B cell (primary cell): ENCODE measurements at regions not wholly inside any gene's neighbourhood (a gene's known extent, or its start where the extent isn't known, plus 50 kb on each side); places are given as distances from the start of the nearest gene placed in this dataset.
"Not testable (repeated sequence)": the region's sequence is repeated elsewhere in the genome, so short reads cannot be mapped to it uniquely, and the experiment has no call there.

Experiments
- ATAC-seq: fragments of 200-7000 bp; cut with Tn5 transposase; one replicate; pipeline ENCODE4 v1.10.0; 2021; ENCODE audit warnings: low read depth, mild to moderate bottlenecking, moderate number of reproducible peaks, moderate library complexity
- CTCF ChIA-PET: fragments of 350-600 bp; sonication (Branson Sonifier 250); formaldehyde crosslinking; loops from one replicate; lab custom pipeline; 2021; ENCODE audit warnings: antibody characterized with exemption, inconsistent platforms; lab: Charles Lee
- POLR2A ChIA-PET: fragments of 350-600 bp; sonication (Branson Sonifier 250); formaldehyde crosslinking; loops from one replicate; lab custom pipeline; 2021; ENCODE audit warnings: antibody characterized with exemption; lab: Charles Lee
- DNase-seq: peaks from one replicate; pipeline ENCODE4 v3.0.0; 2013
- H2AFZ ChIP-seq: 2 replicates; pipeline ENCODE4 v1.6.1; 2012; ENCODE audit warnings: mild to moderate bottlenecking, low read depth, low read length; ENCODE audit not compliant: insufficient read depth, poor library complexity, severe bottlenecking
- H3K27ac ChIP-seq, 2 donors: 1 replicate in 1 of 2; 2 replicates in 1 of 2; pipeline ENCODE4 v1.5.1; 2012 to 2013; ENCODE audit warnings: low read length in 2 of 2, mild to moderate bottlenecking in 2 of 2, moderate library complexity in 1 of 2
- H3K27me3 ChIP-seq, 4 experiments: fragments of 200-600 bp in 1 of 4; sonication (generic) in 1 of 4; replicated peaks in 1 of 4; 1 replicate in 2 of 4; 2 replicates in 2 of 4; pipeline versions ENCODE4 v1.6.1 to v1.7.0; 2013 to 2016; ENCODE audit warnings: low read length in 3 of 4, mild to moderate bottlenecking in 2 of 4, mixed read lengths in 1 of 4, moderate library complexity in 1 of 4; ENCODE audit not compliant: insufficient read depth in 4 of 4, control insufficient read depth in 3 of 4; ENCODE audit errors: control extremely low read depth in 1 of 4
- H3K36me3 ChIP-seq, 2 experiments: replicated peaks in 1 of 2; 1 replicate in 1 of 2; 2 replicates in 1 of 2; pipeline versions ENCODE4 v1.6.1 to v1.7.1; 2013; ENCODE audit warnings: low read length in 1 of 2; ENCODE audit not compliant: insufficient read depth in 2 of 2, control insufficient read depth in 1 of 2; ENCODE audit errors: control extremely low read depth in 1 of 2, extremely low read depth in 1 of 2
- H3K4me1 ChIP-seq, 2 donors: fragments of 200-600 bp in 1 of 2; sonication (generic) in 1 of 2; 1 replicate in 1 of 2; 2 replicates in 1 of 2; pipeline versions ENCODE4 v1.5.1 to v1.6.1; 2013 to 2017; ENCODE audit warnings: low read length in 2 of 2; ENCODE audit not compliant: control insufficient read depth in 2 of 2, insufficient read depth in 2 of 2
- H3K4me2 ChIP-seq: replicated peaks from 2 replicates; pipeline ENCODE3; 2012; ENCODE audit warnings: mild to moderate bottlenecking, low read depth, low read length; ENCODE audit not compliant: poor library complexity, severe bottlenecking
- H3K4me3 ChIP-seq, 5 experiments: fragments of 200-600 bp in 1 of 5; sonication (generic) in 1 of 5; 1 replicate in 3 of 5; 2 replicates in 2 of 5; pipeline versions ENCODE4 v1.5.1 to v1.7.0; 2011 to 2016; ENCODE audit warnings: low read length in 4 of 5, mild to moderate bottlenecking in 4 of 5, low read depth in 2 of 5, control low read depth in 1 of 5, moderate library complexity in 1 of 5; ENCODE audit not compliant: insufficient read depth in 1 of 5; ENCODE audit errors: control extremely low read depth in 1 of 5, extremely low read depth in 1 of 5
- H3K79me2 ChIP-seq: fragments of 200-600 bp; sonication (generic); one replicate; pipeline ENCODE4 v1.6.0; 2016; ENCODE audit warnings: low read length; ENCODE audit not compliant: control insufficient read depth, insufficient read depth
- H3K9ac ChIP-seq: fragments of 200-600 bp; sonication (generic); 2 replicates; pipeline ENCODE4 v1.6.1; 2017; ENCODE audit warnings: mild to moderate bottlenecking, low read length, moderate library complexity
- H3K9me3 ChIP-seq, 3 donors: one replicate each; pipeline versions ENCODE4 v1.6.1 to v1.7.1; 2013; ENCODE audit warnings: low read length in 2 of 3; ENCODE audit not compliant: control insufficient read depth in 2 of 3, insufficient read depth in 1 of 3; ENCODE audit errors: control extremely low read depth in 1 of 3
- H4K20me1 ChIP-seq: 2 replicates; pipeline ENCODE4 v1.6.0; 2012; ENCODE audit warnings: mild to moderate bottlenecking, low read length; ENCODE audit not compliant: insufficient read depth, control insufficient read depth, poor library complexity, severe bottlenecking
- H3K27ac Mint-ChIP-seq: one replicate; pipeline ENCODE4 v1.8.0; 2021; ENCODE audit warnings: mixed read lengths
- H3K27me3 Mint-ChIP-seq: one replicate; pipeline ENCODE4 v1.8.0; 2021; ENCODE audit warnings: mixed read lengths
- H3K4me1 Mint-ChIP-seq: one replicate; pipeline ENCODE4 v1.8.0; 2021; ENCODE audit warnings: mixed read lengths
- H3K4me3 Mint-ChIP-seq: one replicate; pipeline ENCODE4 v1.8.0; 2021; ENCODE audit warnings: mixed read lengths
- H3K9me3 Mint-ChIP-seq: one replicate; pipeline ENCODE4 v1.8.0; 2022; ENCODE audit warnings: mixed read lengths; ENCODE audit not compliant: insufficient read depth
- CTCF ChIP-seq: fragments of 200-600 bp; IDR thresholded peaks from one replicate; pipeline ENCODE4 v1.8.0; 2022; ENCODE audit warnings: antibody characterized with exemption, mild to moderate bottlenecking
- EZH2 ChIP-seq: IDR thresholded peaks from 2 replicates; pipeline ENCODE4 v1.6.1; 2012; ENCODE audit warnings: borderline replicate concordance, low read depth, mild to moderate bottlenecking, moderate library complexity, low read length; ENCODE audit not compliant: insufficient read depth, poor library complexity, severe bottlenecking
- WGBS: methylation state at CpG from one replicate; pipeline ENCODE4 v1.1.5; 2013; ENCODE audit warnings: missing lambda C conversion rate; ENCODE audit not compliant: insufficient coverage; 5-methylcytosine and 5-hydroxymethylcytosine counted together
- intact Hi-C: fragments of 100-400 bp; cut with micrococcal nuclease; formaldehyde crosslinking; loops from one replicate; pipeline ENCODE4 v1.10.0; 2022

DNA sequence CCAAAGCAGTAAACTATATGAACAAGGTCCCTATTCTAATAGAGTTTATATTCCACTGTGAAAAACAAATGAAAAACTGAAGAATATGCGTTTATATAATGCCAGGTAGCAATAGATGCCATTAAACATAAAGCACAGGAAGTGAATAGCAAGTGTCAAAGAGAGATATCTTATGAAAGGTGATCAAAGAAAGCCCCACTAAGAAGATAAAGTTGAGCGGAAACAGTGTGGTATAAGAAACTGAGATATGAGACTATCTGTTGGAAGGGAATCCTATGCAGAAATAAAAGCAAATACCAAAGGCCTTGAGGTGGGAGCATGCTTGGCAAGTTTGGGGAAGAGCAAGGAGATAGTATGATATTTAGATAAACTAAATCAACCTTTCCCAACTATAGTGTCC, 123.1 kb upstream of the FAR2 start:
- Histone ChIP-seq H3K27me3 (no peaks in the 10 kb centered on the region), H4K20me1 (no peaks in the 10 kb centered on the region), H3K79me2 (no peaks in the 10 kb centered on the region), H3K27ac (no peak overlapping the region), H3K4me2 (no peak overlapping the region), H3K9me3 (no peaks in the 10 kb centered on the region), H3K4me3 (no peak overlapping the region), H3K9ac (no peak overlapping the region), H2AFZ (no peak overlapping the region), H3K4me1 (no peaks in the 10 kb centered on the region), H3K36me3 (no peaks in the 10 kb centered on the region)
- 100% methylated on average over 1 of the region's 2 CpGs for WGBS
- H3K9me3 Mint-ChIP-seq, result no peaks in the 10 kb centered on the region
- POLR2A ChIA-PET, result no interaction called here
- no peak for ATAC-seq
- intact Hi-C loops, result no loop called here
- TF ChIP-seq CTCF (no peak), EZH2 (no peak)
- H3K4me3 Mint-ChIP-seq, result no peak overlapping the region
- H3K27me3 Mint-ChIP-seq, result peaks cover 7% of the 10 kb centered on the region
- CTCF ChIA-PET, result no interaction called here
- DNase-seq, result no peak
- no peak overlapping the region for H3K27ac Mint-ChIP-seq
- H3K4me1 Mint-ChIP-seq, result no peaks in the 10 kb centered on the region

- H3K9ac ChIP-seq, result no peak overlapping the region
- ChIA-PET CTCF (no interaction called here), POLR2A (no interaction called here)
- no peaks in the 10 kb centered on the region for H4K20me1 ChIP-seq
- DNase-seq, result no peak
- Mint-ChIP-seq H3K4me3 (no peak overlapping the region), H3K27ac (no peak overlapping the region), H3K4me1 (no peaks in the 10 kb centered on the region), H3K9me3 (no peaks in the 10 kb centered on the region), H3K27me3 (peaks cover 6% of the 10 kb centered on the region)
- H3K79me2 ChIP-seq, result no peaks in the 10 kb centered on the region
- H3K4me3 ChIP-seq, result no peak overlapping the region
- no peaks in the 10 kb centered on the region for H3K4me1 ChIP-seq
- ATAC-seq, result no peak
- no peak overlapping the region for H2AFZ ChIP-seq
- H3K27ac ChIP-seq, result no peak overlapping the region
- intact Hi-C loops, result no loop called here
- 0% methylated on average over 1 of the region's 4 CpGs for WGBS
- H3K4me2 ChIP-seq, result no peak overlapping the region
- no peaks in the 10 kb centered on the region for H3K9me3 ChIP-seq
- no peaks in the 10 kb centered on the region for H3K36me3 ChIP-seq
- TF ChIP-seq CTCF, result no peak
- no peak for TF ChIP-seq EZH2
- no peaks in the 10 kb centered on the region for H3K27me3 ChIP-seq
Observed at GRCh38 chr12:29026419-29026818, 122.7 kb upstream of the FAR2 start.

DNA sequence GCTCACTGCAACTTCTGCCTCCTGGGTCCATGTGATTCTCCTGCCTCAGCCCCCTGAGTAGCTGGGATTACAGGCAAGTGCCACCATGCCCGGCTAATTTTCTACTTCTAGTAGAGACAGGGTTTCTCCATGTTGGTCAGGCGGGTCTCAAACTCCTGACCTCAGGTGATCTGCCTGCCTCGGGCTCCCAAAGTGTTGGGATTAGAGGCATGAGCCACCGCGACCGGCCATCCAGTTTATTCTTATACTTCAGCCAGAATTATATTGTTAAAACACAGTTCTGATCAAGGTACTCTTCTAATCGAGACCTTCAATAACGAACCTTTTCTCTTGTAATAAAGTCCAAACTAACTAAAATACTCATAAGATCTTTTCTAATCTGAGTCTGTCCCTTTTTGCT, 119.6 kb upstream of the FAR2 start:
- H3K27me3 Mint-ChIP-seq, H3K79me2 ChIP-seq, intact Hi-C loops, H3K27ac Mint-ChIP-seq, DNase-seq, H3K36me3 ChIP-seq, ATAC-seq, H3K27me3 ChIP-seq, H3K9me3 Mint-ChIP-seq, H3K4me3 ChIP-seq, H3K27ac ChIP-seq, H3K9ac ChIP-seq, H4K20me1 ChIP-seq, H3K4me1 Mint-ChIP-seq, H3K9me3 ChIP-seq, H3K4me1 ChIP-seq, H2AFZ ChIP-seq, H3K4me2 ChIP-seq, H3K4me3 Mint-ChIP-seq, POLR2A ChIA-PET: not testable (repeated sequence)
- CTCF ChIA-PET, result interaction anchor here (0.7 kb wide), 1 partner anchor 285 kb away, joined by 3 read pairs; no protein-coding TSS in a partner anchor
- WGBS, result 91% methylated on average over 8 of the region's 8 CpGs
